ENCODE measurements at regions not wholly inside any gene's neighbourhood (a gene's known extent, or its start where the extent isn't known, plus 50 kb on each side); places are given as distances from the start of the nearest gene placed in this dataset.

DNA sequence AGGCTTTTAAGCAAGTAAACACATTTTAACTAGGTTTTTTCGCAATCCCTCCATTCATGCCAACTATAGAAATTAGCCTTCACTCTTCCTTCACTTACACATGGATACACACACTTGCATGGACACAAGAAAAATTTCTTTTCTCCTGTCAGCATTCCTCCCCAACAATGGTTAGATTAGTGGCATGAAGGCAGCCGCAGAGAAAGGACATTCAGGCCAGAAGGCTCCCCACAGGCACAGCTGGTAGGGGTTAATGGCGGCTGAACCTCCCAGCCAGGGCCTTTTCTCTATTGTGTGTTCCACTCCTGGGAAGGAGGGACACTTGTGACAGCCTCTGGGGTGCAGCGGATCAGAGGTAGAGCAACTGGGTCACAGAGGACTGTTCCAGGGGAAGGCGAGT is 255.0 kb upstream of the SP8 start:
- peak overlapping the region; percentile 99 for H3K27ac ChIP-seq
- Mint-ChIP-seq H3K4me3 (peak overlapping the region; percentile 26), H3K4me1 (peaks cover 56% of the 10 kb centered on the region)

DNA sequence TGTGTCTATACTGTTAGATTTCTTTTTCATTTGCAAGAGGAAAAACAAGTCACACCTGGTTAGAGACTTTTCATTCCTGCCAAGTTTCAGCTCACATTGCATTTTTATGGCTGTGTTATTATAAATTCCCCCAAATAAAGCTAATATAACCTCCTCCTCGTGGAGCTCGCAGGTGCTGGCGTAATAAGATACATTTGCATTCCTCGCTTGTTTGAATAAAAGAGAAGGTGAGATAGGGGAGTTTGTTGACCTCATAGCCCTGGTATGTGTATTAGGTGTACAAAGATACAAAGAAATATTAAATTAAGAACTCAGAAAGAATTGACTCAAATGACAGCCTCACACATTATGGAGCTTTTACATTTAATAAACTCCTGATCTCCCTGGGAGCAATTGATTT is 257.7 kb upstream of the SP8 start:
- Histone ChIP-seq H4K20me1 (ENCODE audit: low read depth) (no peaks in the 10 kb centered on the region), H3K9me3 (ENCODE audit: low read depth) (no peaks in the 10 kb centered on the region), H3K79me2 (ENCODE audit: low read depth) (no peaks in the 10 kb centered on the region), H2AFZ (replicated peaks) (no peak overlapping the region), H3K27me3 (no peaks in the 10 kb centered on the region), H3K4me3 (no peak overlapping the region), H3F3A (ENCODE audit: low read depth) (peaks cover 38% of the 10 kb centered on the region), H3K4me2 (peak overlapping the region; percentile 26), H3K27ac (no peak overlapping the region), H3K36me3 (no peaks in the 10 kb centered on the region), H3K9ac (no peak overlapping the region), H3K4me1 (peaks cover 72% of the 10 kb centered on the region)
- TF ChIP-seq EZH2 (IDR thresholded peaks at IDR 0.05), result no peak
- no peak for TF ChIP-seq EZH2phosphoT487 (IDR thresholded peaks at IDR 0.05)
- TF ChIP-seq CTCF (IDR thresholded peaks at IDR 0.05), result no peak
- H3K4me1 Mint-ChIP-seq, result peaks cover 56% of the 10 kb centered on the region
- H3K36me3 Mint-ChIP-seq, result no peaks in the 10 kb centered on the region
- H3K27me3 Mint-ChIP-seq (ENCODE audit: insufficient read depth, low read depth), result peaks cover 44% of the 10 kb centered on the region
- H3K27ac Mint-ChIP-seq, result no peak overlapping the region
- H3K4me3 Mint-ChIP-seq, result no peak overlapping the region
- DNase-seq (ENCODE audit: low spot score), result no peak
- no peaks in the 10 kb centered on the region for H3K9me3 Mint-ChIP-seq

More for the DNA sequence above, 255.0 kb upstream of the SP8 start:
- peak overlapping the region; percentile 31 for H3K27ac Mint-ChIP-seq
- H3K27me3 ChIP-seq, result no peaks in the 10 kb centered on the region
- peaks cover 25% of the 10 kb centered on the region for H3K9me3 Mint-ChIP-seq
- H3K4me3 ChIP-seq, result peak overlapping the region; percentile 30
- TF ChIP-seq EZH2 (IDR thresholded peaks at IDR 0.05), result no peak
- peak; percentile 62 for TF ChIP-seq EZH2phosphoT487 (IDR thresholded peaks at IDR 0.05)
- TF ChIP-seq CTCF (IDR thresholded peaks at IDR 0.05), result no peak
- H3K9me3 ChIP-seq (ENCODE audit: low read depth), result no peaks in the 10 kb centered on the region
- peaks cover 4% of the 10 kb centered on the region for H3K36me3 Mint-ChIP-seq
- H3K27me3 Mint-ChIP-seq (ENCODE audit: insufficient read depth, low read depth), result peaks cover 58% of the 10 kb centered on the region
- no peaks in the 10 kb centered on the region for H3K79me2 ChIP-seq (ENCODE audit: low read depth)
- peak overlapping the region; percentile 85 for H3K4me2 ChIP-seq
- H3K36me3 ChIP-seq, result peaks cover 17% of the 10 kb centered on the region
- DNase-seq (ENCODE audit: low spot score), result peak; percentile 96
- H4K20me1 ChIP-seq (ENCODE audit: low read depth), result no peaks in the 10 kb centered on the region
- peaks cover 38% of the 10 kb centered on the region for H3F3A ChIP-seq (ENCODE audit: low read depth)
- H2AFZ ChIP-seq (replicated peaks), result no peak overlapping the region
- H3K9ac ChIP-seq, result peak overlapping the region; percentile 16
- H3K4me1 ChIP-seq, result peaks cover 69% of the 10 kb centered on the region

- H3K4me3 ChIP-seq, result no peak overlapping the region
Observed at GRCh38 chr7:21044913-21045568, 258.4 kb upstream of the SP8 start.

More at GRCh38 chr7:21044913-21045568, 258.4 kb upstream of the SP8 start:
- H3K9me3 Mint-ChIP-seq, result no peaks in the 10 kb centered on the region
- no peaks in the 10 kb centered on the region for H3K36me3 ChIP-seq
- H3K27me3 ChIP-seq, result no peaks in the 10 kb centered on the region
- peak overlapping the region; percentile 26 for H3K4me2 ChIP-seq
- peaks cover 65% of the 10 kb centered on the region for H3K4me1 ChIP-seq
- DNase-seq (ENCODE audit: low spot score), result no peak
- no peaks in the 10 kb centered on the region for H3K79me2 ChIP-seq (ENCODE audit: low read depth)
- H3K27me3 Mint-ChIP-seq (ENCODE audit: insufficient read depth, low read depth), result peaks cover 37% of the 10 kb centered on the region
- H3K4me1 Mint-ChIP-seq, result peaks cover 52% of the 10 kb centered on the region
- peak overlapping the region; percentile 13 for H2AFZ ChIP-seq (replicated peaks)
- peaks cover 38% of the 10 kb centered on the region for H3F3A ChIP-seq (ENCODE audit: low read depth)
- TF ChIP-seq CTCF (IDR thresholded peaks at IDR 0.05) (no peak), EZH2phosphoT487 (IDR thresholded peaks at IDR 0.05) (no peak), EZH2 (IDR thresholded peaks at IDR 0.05) (no peak)
- H3K4me3 Mint-ChIP-seq, result no peak overlapping the region
- no peaks in the 10 kb centered on the region for H3K36me3 Mint-ChIP-seq
- no peak overlapping the region for H3K9ac ChIP-seq
- H4K20me1 ChIP-seq (ENCODE audit: low read depth), result no peaks in the 10 kb centered on the region
- no peak overlapping the region for H3K27ac Mint-ChIP-seq
- no peak overlapping the region for H3K27ac ChIP-seq
- no peaks in the 10 kb centered on the region for H3K9me3 ChIP-seq (ENCODE audit: low read depth)

All from neural progenitor cell (in vitro differentiated cells).